VCaP (cell line): ENCODE measurements at regions not wholly inside any gene's neighbourhood (a gene's known extent, or its start where the extent isn't known, plus 50 kb on each side); places are given as distances from the start of the nearest gene placed in this dataset.
"Not testable (repeated sequence)": the region's sequence is repeated elsewhere in the genome, so short reads cannot be mapped to it uniquely, and the experiment has no call there.

ENCODE experiments used
- H3K27ac ChIP-seq: fragments of 450-650 bp; 2 replicates; pipeline ENCODE4 v1.5.1; 2017
- CTCF ChIP-seq: fragments of 450-650 bp; conservative IDR thresholded peaks from 2 replicates; pipeline ENCODE4 v1.5.1; 2017; ENCODE audit warnings: mild to moderate bottlenecking, moderate library complexity

GRCh38 chr1:65626003-65626402 is 166.7 kb upstream of the PDE4B start:
- no peak for TF ChIP-seq CTCF
- H3K27ac ChIP-seq: no peak overlapping the region

- TF ChIP-seq CTCF: no peak
- no peak overlapping the region for H3K27ac ChIP-seq
These were observed 162.9 kb upstream of the PDE4B start for GRCh38 chr1:65629788-65630187.

GRCh38 chr1:65630855-65631254 is 161.8 kb upstream of the PDE4B start:
- no peak overlapping the region for H3K27ac ChIP-seq
- no peak for TF ChIP-seq CTCF

GRCh38 chr1:65632235-65632634 is 160.5 kb upstream of the PDE4B start:
- no peak for TF ChIP-seq CTCF
- H3K27ac ChIP-seq: no peak overlapping the region

GRCh38 chr1:65640046-65640445 is 152.6 kb upstream of the PDE4B start:
- no peak for TF ChIP-seq CTCF
- no peak overlapping the region for H3K27ac ChIP-seq

GRCh38 chr1:65649185-65649584 is 143.5 kb upstream of the PDE4B start:
- not testable (repeated sequence) for H3K27ac ChIP-seq

- no peak overlapping the region for H3K27ac ChIP-seq
These were observed 142.0 kb upstream of the PDE4B start for GRCh38 chr1:65650682-65651081.

GRCh38 chr1:65654526-65654925 is 138.2 kb upstream of the PDE4B start:
- H3K27ac ChIP-seq: not testable (repeated sequence)

More at GRCh38 chr1:65650682-65651081, 142.0 kb upstream of the PDE4B start:
- TF ChIP-seq CTCF: no peak

- not testable (repeated sequence) for H3K27ac ChIP-seq
These were observed 135.1 kb upstream of the PDE4B start for GRCh38 chr1:65657609-65658008.

- no peak for TF ChIP-seq CTCF
- H3K27ac ChIP-seq: no peak overlapping the region
These were observed 134.6 kb upstream of the PDE4B start for GRCh38 chr1:65658122-65658521.
